HG03066 (cell line): ENCODE measurements at regions not wholly inside any gene's neighbourhood (a gene's known extent, or its start where the extent isn't known, plus 50 kb on each side); places are given as distances from the start of the nearest gene placed in this dataset.

ENCODE experiments used
- ATAC-seq: cut with Tn5 transposase; IDR thresholded peaks from one replicate; pipeline ENCODE4 v1.9.1; 2021; ENCODE audit warnings: low read depth; ENCODE audit not compliant: unreplicated experiment

GRCh38 chr15:98187549-98187948, 227.0 kb downstream of the ARRDC4 start:
- no peak for ATAC-seq

DNA sequence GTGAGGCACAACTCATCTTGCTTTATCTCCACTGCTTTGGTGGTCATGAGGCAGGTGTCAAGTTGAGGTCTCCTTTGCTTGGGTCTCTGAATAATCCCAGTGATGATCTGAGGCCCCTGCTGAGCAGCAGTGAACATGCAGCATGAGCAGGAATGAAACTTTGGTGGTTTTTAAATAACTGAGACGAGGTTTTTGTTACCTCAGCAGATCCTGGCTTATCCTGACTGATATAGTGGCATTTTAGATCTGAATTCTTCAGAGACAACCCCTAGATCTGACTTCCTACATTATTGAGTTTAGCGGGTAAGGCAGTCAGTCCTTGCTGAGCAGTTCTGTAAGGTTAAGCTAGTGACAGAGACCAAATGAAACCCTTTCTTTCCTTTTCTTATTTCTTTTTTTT, 230.4 kb downstream of the ARRDC4 start:
- no peak for ATAC-seq

DNA sequence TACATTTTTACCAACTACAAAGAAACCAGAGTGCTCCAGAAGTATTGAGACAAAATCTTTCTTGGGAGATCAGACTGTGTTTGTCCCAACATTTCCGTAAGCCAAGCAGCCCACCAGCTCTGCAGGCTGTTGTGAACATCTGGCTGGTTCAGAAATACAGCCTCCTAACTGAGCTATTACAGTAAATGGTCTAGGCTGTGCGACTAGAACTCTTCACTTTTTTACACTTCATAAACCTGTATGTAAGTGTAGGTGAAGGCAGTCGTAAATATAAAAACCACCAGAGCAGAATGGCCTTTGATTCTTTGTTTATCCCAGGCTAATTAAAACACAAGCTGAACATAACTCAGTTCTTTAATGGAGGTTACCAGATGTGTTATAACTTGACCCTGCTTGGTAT, 235.3 kb downstream of the ARRDC4 start:
- ATAC-seq = no peak

DNA sequence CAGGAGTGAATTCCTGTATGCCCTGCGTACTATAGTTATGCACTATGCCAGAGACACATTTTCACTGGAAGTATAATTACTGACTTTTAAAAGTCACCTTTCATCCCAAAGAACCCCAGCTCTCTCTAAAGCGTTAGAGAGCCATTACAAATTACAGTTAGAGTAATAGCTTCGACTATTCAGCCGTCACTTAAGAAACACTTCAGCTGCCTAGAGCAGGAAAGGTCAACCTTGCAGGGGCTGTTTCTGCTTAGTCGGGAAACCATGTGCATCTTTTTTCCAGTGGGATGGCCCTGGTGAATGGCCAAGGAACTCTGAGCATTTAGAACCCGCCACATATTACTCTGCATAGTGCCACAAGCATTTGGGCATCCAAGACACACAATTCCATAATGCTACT, 235.9 kb downstream of the ARRDC4 start:
- no peak for ATAC-seq

DNA sequence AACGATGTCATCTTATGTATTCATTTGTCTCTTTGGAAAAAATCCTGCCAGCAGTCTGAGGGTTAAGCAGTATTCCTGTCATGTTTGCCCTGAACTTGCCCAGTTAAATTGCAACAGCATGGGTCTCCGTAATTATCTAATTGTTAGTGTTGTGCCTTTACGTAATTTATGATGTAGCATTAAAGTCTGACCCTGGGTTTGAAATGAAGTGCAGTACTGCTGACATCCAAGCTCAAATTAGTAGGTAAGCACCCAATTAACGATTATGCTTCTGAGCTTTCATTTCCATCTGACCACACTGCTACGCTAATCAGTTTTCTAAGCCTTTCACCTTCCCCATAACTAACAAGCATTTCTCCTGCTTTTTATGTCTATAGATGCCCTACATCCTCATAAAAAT, 241.8 kb downstream of the ARRDC4 start:
- ATAC-seq = no peak

- ATAC-seq = no peak
These were observed 243.6 kb downstream of the ARRDC4 start for GRCh38 chr15:98203872-98204660.

GRCh38 chr15:98207928-98208327, 247.4 kb downstream of the ARRDC4 start:
- ATAC-seq = no peak

DNA sequence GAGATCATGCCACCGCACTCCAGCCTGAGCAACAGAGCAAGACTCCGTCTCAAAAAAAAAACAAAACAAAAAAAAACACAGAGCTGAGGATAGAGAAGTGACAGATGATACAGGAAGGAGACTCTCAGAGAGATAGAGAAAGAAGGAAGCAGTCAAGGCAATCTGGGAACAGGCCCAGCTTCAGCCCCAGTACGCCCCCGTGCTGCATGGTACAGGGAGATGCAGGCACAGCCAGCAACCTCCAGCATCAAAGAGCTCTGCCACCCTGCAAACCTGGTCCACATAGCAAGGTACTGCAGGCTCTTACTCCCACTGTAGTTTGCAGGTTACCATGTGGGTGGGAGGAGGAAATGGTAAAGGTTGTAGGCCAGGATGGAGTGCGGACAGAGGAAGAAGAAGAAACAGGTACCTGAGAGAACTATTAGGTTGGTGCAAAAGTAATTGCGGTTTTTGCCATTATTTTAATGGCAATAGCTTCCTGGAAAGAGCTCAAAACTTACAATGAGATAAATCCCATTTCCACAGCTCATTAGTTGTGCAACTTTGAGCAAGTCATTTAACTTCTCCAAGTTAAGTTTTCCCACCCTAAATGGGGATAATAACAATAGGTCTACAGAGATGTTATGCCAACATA, 253.0 kb downstream of the ARRDC4 start:
- no peak for ATAC-seq

DNA sequence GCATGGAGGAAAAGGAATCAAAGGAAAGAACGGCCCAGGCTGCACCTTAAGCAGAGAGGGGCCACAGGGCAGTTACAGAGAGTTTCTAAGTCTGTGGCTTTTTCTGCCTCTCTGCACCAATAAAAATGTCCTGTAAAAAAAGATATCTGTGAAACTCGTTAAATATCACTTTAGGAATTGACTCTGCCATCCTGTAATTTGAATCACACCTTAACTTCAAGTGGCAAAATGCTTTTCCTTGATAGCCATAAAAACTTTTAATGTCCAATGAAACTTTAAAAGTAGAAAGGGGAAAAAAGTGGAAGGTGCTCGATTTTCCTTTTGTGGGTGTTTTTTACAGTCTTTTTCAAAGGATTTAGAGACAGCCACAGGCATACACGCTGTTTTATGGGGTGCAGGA, 255.7 kb downstream of the ARRDC4 start:
- no peak for ATAC-seq

DNA sequence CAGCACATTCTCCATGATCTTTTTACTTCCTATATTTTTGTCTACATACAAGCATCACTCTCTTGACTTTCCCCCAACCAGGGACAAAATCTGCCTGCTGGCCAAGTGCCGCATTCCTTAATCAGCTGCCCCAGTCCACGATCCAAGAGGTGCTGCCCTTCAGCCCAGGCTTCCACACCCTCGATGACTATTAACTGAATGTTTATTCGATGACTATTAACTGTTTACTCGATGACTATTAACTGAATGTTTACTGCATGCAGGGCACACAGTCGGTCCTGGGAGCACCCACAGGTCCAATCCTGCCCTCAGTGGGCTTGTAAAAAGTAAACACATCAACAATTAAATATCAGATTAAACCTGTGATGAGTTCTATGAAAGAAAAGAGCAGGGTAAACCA, 256.9 kb downstream of the ARRDC4 start:
- ATAC-seq = no peak

GRCh38 chr15:98221144-98221543, 260.6 kb downstream of the ARRDC4 start:
- no peak for ATAC-seq

- no peak for ATAC-seq
These were observed 261.1 kb downstream of the ARRDC4 start for GRCh38 chr15:98221577-98221976.

DNA sequence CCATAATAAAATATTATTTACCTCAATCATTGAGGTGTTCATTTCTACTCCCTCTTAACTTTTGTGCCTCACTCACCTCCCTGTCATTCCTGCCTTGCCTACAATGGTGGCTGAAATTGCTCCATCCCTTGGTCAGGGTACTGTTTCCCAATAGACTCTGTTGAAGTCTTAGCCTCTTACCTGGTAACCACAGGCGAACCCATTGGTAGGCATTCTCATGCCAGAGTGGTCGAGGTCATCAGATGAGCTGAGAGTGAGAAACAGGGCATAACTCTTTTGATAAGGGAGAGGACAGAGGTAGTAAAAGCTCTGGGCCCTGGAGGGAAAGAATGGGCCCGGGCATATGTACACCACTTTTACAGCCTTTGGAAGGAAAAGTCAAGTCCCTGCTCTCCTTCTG, 265.6 kb downstream of the ARRDC4 start:
- no peak for ATAC-seq

- ATAC-seq = no peak
These were observed 266.1 kb downstream of the ARRDC4 start for GRCh38 chr15:98226578-98226977.

DNA sequence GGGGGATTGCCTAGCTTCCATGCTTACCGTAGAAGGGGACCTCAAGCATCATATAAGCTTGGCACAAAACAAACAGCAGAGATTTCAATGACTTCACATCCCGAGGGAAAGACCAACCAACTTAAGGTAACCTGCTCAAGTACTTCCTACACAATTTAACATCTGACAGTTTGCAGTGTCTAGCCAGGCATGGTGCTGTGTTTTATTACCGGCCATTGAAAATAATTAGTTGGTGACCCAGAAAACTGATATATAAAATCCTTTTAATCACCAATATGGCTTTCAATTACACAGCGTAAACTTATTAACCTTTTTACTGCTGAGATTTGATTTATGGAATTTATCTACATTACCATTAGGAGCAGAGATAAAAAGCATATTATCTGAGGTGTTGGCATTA, 268.3 kb downstream of the ARRDC4 start:
- ATAC-seq = no peak

DNA sequence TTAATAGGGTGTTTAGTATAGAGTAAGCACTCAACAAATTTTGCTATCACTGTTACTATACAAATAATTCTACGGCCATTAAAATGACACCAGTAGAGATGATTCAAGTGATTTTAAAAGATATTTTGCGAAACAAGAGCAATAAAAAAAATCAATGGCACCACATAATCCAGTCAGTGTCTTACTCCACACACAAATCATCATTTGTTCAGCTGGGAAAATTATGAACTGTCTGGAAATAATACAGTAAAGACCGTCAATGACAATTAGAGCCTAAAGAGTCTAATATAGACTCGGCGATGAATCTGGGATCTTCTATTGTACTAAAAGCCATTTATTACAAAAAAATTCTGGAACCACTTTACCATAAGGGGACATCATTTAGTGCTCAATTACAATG, 270.5 kb downstream of the ARRDC4 start:
- no peak for ATAC-seq

GRCh38 chr15:98231696-98232440, 271.4 kb downstream of the ARRDC4 start:
- no peak for ATAC-seq

DNA sequence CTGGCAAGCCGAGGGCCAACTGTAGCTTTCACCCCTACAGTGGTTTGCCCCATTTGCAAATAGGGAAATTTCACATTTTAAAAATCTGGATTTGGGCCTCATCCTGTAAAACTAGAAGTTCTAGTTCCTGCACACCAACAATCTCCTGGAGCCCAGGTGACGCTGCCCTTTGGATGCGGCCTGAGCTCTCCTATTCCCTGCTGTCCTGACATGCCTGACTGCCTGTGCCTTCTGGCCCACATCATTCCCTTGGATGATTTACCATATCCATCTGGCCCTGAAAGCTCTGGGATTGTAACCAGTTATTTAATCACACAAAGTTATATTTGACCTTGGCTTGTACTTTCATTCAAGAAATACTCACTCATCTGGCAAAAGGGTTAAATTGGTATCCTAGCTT, 272.3 kb downstream of the ARRDC4 start:
- no peak for ATAC-seq

DNA sequence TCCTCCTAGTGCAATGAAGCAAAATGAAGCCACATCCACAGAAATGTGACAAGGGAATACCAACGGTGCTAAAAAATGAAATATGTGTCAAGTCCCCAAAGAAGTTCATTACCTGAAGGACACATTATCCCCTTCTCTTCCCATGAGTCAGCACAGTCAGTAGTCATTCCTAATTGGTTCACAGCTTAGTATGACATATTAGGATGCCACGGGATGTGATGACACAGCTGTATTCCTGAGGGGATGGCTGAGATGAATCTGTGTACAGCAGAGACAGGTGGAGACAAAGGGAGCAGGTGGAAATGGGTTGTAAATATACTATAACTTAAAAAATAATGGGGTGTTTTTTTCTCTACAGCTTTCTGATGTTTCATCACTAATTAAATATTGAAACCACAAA, 273.4 kb downstream of the ARRDC4 start:
- ATAC-seq = no peak

GRCh38 chr15:98240303-98240702, 279.8 kb downstream of the ARRDC4 start:
- ATAC-seq = no peak

DNA sequence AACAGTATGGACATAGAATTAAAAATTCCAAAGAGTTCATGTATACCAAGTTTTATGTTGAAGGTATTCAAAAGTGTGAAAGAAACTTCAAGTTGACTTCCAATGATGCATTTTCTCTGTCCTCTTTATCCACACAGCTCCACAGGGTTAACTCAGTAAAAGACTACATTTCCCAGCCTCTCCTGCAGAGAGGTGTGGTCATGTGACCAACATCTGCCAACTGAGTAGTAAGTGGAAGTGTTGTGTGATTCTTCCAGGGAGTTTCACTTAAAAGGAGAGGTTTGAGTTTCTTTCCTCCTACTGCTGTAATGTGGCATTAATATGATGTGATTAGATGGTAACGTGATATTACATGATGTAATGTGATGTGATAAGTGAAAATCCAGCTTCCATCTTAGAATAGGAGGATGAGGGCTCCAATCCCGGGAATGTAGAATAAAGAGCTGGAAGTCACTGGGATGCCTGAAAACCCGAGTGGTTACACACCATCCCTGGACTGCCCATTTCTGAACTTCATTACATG, 280.6 kb downstream of the ARRDC4 start:
- no peak for ATAC-seq
